ENCODE measurements at regions not wholly inside any gene's neighbourhood (a gene's known extent, or its start where the extent isn't known, plus 50 kb on each side); places are given as distances from the start of the nearest gene placed in this dataset.

DNA sequence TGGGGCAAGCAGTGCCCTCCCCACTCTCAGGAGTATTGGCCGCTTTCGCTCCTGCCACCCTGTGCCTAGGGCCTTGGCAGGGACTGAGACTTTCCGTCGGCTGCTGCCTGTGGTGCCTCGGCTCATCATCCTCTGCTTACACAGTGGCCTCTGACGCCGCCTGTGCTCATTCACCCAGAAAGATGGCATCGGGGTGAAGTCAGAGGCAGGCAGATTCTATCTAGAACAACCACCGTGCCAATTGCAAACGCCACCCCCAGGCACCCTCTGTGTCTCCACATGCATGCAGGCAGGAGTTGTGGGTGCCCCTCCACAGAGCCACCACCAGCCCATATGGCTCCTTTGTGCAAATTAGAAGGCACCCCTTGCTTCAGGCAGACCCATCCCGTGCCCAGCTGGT, 154.2 kb upstream of the GSE1 start:
- Histone ChIP-seq H4K20me1 (ENCODE audit: control insufficient read depth, insufficient read depth, insufficient read length) (no peaks in the 10 kb centered on the region), H3K79me1 (ENCODE audit: insufficient read depth, low read depth, low read length, poor library complexity, severe bottlenecking) (no peaks in the 10 kb centered on the region), H4K8ac (replicated peaks; ENCODE audit: insufficient read length, low read depth, low read length) (no peak overlapping the region), H3K27me3 (ENCODE audit: insufficient read depth, low read length) (peaks cover 4% of the 10 kb centered on the region; the same call in 1 of the 2 replicates), H3K23me2 (ENCODE audit: insufficient read length, low read depth, low read length, poor library complexity, severe bottlenecking) (peaks cover 8% of the 10 kb centered on the region), H3K9me3 (ENCODE audit: control insufficient read depth, low read depth, low read length) (no peaks in the 10 kb centered on the region), H2AK5ac (ENCODE audit: insufficient read length, low read length) (no peak overlapping the region), H3K23ac (ENCODE audit: insufficient read length, low read depth, low read length) (no peak overlapping the region), H3K27ac (ENCODE audit: insufficient read length, low read depth, low read length) (no peak overlapping the region), H4K91ac (ENCODE audit: insufficient read length, low read depth, low read length) (no peak overlapping the region), H4K5ac (ENCODE audit: insufficient read length, low read depth, low read length) (no peak overlapping the region), H3K18ac (ENCODE audit: insufficient read length, low read depth, low read length) (no peak overlapping the region), H2BK5ac (ENCODE audit: insufficient read length, low read length) (no peak overlapping the region), H3K9ac (ENCODE audit: extremely low read depth, insufficient read length, low read length) (no peak overlapping the region), H2BK120ac (ENCODE audit: low read depth, low read length, poor library complexity, severe bottlenecking) (no peak overlapping the region), H3K4ac (ENCODE audit: low read depth, low read length) (no peak overlapping the region), H2AFZ (ENCODE audit: low read length) (no peak overlapping the region), H3T11ph (ENCODE audit: low read length) (no peak overlapping the region), H3K4me2 (ENCODE audit: insufficient read depth, insufficient read length, low read length) (no peak overlapping the region), H3K79me2 (ENCODE audit: insufficient read depth, low read length) (no peaks in the 10 kb centered on the region), H3K56ac (ENCODE audit: insufficient read length, low read depth, low read length) (no peak overlapping the region), H2BK15ac (ENCODE audit: low read depth, low read length) (no peak overlapping the region), H2BK12ac (ENCODE audit: insufficient read length, low read depth, low read length) (no peak overlapping the region), H3K4me1 (ENCODE audit: insufficient read depth, low read length) (peaks cover 8% of the 10 kb centered on the region), H3K14ac (ENCODE audit: insufficient read depth, low read length) (no peak overlapping the region), H2BK20ac (ENCODE audit: low read depth, low read length, poor library complexity, severe bottlenecking) (no peak overlapping the region)
- peaks cover 82% of the 10 kb centered on the region for H3K27me3 Mint-ChIP-seq (ENCODE audit: low read depth)
- TF ChIP-seq, protein P1, sequence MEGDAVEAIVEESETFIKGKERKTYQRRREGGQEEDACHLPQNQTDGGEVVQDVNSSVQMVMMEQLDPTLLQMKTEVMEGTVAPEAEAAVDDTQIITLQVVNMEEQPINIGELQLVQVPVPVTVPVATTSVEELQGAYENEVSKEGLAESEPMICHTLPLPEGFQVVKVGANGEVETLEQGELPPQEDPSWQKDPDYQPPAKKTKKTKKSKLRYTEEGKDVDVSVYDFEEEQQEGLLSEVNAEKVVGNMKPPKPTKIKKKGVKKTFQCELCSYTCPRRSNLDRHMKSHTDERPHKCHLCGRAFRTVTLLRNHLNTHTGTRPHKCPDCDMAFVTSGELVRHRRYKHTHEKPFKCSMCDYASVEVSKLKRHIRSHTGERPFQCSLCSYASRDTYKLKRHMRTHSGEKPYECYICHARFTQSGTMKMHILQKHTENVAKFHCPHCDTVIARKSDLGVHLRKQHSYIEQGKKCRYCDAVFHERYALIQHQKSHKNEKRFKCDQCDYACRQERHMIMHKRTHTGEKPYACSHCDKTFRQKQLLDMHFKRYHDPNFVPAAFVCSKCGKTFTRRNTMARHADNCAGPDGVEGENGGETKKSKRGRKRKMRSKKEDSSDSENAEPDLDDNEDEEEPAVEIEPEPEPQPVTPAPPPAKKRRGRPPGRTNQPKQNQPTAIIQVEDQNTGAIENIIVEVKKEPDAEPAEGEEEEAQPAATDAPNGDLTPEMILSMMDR (conservative IDR thresholded peaks at IDR 0.05) = no peak
- no peak overlapping the region for H3K27ac Mint-ChIP-seq
- no peaks in the 10 kb centered on the region for H3K9me3 Mint-ChIP-seq
- WGBS (ENCODE audit: extremely low coverage, insufficient read length, low lambda C conversion rate) = no CpG with 5 or more reads among the region's 11 CpGs
- no peak for DNase-seq
- H3K36me3 Mint-ChIP-seq (ENCODE audit: insufficient read depth in 1 of 3, low read depth in 3 of 3) = no peaks in the 10 kb centered on the region
- H3K4me3 Mint-ChIP-seq = no peak overlapping the region
- peaks cover 42 to 62% of the 10 kb centered on the region in 2 experiments for H3K4me1 Mint-ChIP-seq

Data from H9 (cell line).